Lower lobe of right lung (tissue), 2 donors: ENCODE measurements at regions not wholly inside any gene's neighbourhood (a gene's known extent, or its start where the extent isn't known, plus 50 kb on each side); places are given as distances from the start of the nearest gene placed in this dataset.
"Not testable (repeated sequence)": the region's sequence is repeated elsewhere in the genome, so short reads cannot be mapped to it uniquely, and the experiment has no call there.

ENCODE experiments used
- ATAC-seq, 2 donors: fragments of 200-7000 bp; cut with Tn5 transposase; one replicate each; pipeline ENCODE4 v1.9.1; 2020 to 2022; ENCODE audit warnings: mild to moderate bottlenecking in 2 of 2, moderate library complexity in 2 of 2
- DNase-seq: peaks from one replicate; pipeline ENCODE4 v3.0.0-alpha.2; 2020
- H3K27ac ChIP-seq: fragments of 200-600 bp; one replicate; pipeline ENCODE4 v1.8.0; 2022
- H3K27me3 ChIP-seq: fragments of 200-600 bp; one replicate; pipeline ENCODE4 v1.8.0; 2022; ENCODE audit warnings: low read depth
- H3K36me3 ChIP-seq: fragments of 200-600 bp; one replicate; pipeline ENCODE4 v1.8.0; 2022; ENCODE audit warnings: mild to moderate bottlenecking
- H3K4me1 ChIP-seq: fragments of 200-600 bp; one replicate; pipeline ENCODE4 v1.8.0; 2022
- H3K4me3 ChIP-seq: fragments of 200-600 bp; one replicate; pipeline ENCODE4 v1.8.0; 2022; ENCODE audit warnings: mild to moderate bottlenecking
- H3K9me3 ChIP-seq: fragments of 200-600 bp; one replicate; pipeline ENCODE4 v1.8.0; 2022
- intact Hi-C: fragments of 100-400 bp; cut with DNase I; formaldehyde crosslinking; loops from one replicate; pipeline ENCODE4 v1.11.0; 2022
- TF ChIP-seq, protein P1 (sequence below): fragments of 200-600 bp; IDR thresholded peaks from one replicate; pipeline ENCODE4 v1.8.0; 2022; ENCODE audit warnings: antibody characterized with exemption, mild to moderate bottlenecking
- donor health status: DM: no; HTN: yes; CAD: no; lungs with severe emphysema.

DNA sequence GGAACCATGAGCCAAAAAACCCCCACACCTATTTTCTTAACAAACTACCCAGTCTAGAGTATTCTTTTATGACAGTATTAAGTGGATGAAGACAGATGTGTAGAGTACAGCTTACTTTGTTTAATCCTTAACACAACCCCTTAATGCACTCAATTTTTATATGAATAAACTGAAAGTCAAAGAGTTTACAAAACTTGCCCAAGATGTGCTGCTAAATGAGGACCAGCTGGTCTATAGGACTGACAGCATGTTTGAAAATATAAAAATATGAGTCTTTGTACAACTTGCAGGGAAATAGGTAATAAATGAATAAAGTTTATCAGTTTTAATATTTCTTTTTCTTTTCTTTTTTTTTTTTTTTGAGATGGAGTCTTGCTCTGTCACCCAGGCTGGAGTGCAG is 102.3 kb downstream of the ZFY start:
- intact Hi-C loops = no loop called here
- ATAC-seq (no peak), DNase-seq (no peak)
- Histone ChIP-seq H3K4me1 (no peaks in the 10 kb centered on the region), H3K4me3 (no peak overlapping the region), H3K9me3 (no peaks in the 10 kb centered on the region), H3K27ac (no peak overlapping the region), H3K27me3 (no peaks in the 10 kb centered on the region), H3K36me3 (no peaks in the 10 kb centered on the region)
- TF ChIP-seq, protein P1, sequence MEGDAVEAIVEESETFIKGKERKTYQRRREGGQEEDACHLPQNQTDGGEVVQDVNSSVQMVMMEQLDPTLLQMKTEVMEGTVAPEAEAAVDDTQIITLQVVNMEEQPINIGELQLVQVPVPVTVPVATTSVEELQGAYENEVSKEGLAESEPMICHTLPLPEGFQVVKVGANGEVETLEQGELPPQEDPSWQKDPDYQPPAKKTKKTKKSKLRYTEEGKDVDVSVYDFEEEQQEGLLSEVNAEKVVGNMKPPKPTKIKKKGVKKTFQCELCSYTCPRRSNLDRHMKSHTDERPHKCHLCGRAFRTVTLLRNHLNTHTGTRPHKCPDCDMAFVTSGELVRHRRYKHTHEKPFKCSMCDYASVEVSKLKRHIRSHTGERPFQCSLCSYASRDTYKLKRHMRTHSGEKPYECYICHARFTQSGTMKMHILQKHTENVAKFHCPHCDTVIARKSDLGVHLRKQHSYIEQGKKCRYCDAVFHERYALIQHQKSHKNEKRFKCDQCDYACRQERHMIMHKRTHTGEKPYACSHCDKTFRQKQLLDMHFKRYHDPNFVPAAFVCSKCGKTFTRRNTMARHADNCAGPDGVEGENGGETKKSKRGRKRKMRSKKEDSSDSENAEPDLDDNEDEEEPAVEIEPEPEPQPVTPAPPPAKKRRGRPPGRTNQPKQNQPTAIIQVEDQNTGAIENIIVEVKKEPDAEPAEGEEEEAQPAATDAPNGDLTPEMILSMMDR = no peak

- ATAC-seq (no peak), DNase-seq (no peak)
- intact Hi-C loops = no loop called here
- H3K4me1 ChIP-seq = no peaks in the 10 kb centered on the region
- no peak overlapping the region for H3K27ac ChIP-seq
- H3K27me3 ChIP-seq = no peaks in the 10 kb centered on the region
- TF ChIP-seq, protein P1 = no peak
- no peaks in the 10 kb centered on the region for H3K36me3 ChIP-seq
- no peaks in the 10 kb centered on the region for H3K9me3 ChIP-seq
- no peak overlapping the region for H3K4me3 ChIP-seq
Measured at GRCh38 chrY:3040415-3040814, 105.2 kb downstream of the ZFY start.

DNA sequence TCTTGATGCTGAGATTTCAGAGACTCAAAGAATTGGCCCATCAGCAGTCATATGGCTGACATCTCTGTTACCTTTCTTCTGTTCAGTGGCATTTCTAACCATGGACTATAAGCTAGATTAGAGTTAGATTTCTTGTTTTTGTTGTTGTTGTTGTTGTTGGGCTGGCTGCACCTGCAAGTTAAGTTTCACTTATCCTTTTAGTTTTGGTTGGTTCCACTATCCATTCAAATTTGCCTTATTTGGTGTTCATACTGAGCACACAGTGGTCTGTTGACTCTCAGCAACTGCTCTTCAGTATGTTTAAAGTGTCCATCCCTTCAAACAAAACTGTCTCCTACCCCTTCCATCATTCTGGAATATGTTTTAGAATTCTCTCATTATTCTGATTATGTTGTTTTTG is 106.8 kb downstream of the ZFY start:
- DNase-seq (no peak), ATAC-seq (no peak)
- Histone ChIP-seq H3K27ac (no peak overlapping the region), H3K27me3 (no peaks in the 10 kb centered on the region), H3K9me3 (no peaks in the 10 kb centered on the region), H3K36me3 (no peaks in the 10 kb centered on the region), H3K4me3 (no peak overlapping the region), H3K4me1 (no peaks in the 10 kb centered on the region)
- TF ChIP-seq, protein P1 = no peak
- intact Hi-C loops = no loop called here

DNA sequence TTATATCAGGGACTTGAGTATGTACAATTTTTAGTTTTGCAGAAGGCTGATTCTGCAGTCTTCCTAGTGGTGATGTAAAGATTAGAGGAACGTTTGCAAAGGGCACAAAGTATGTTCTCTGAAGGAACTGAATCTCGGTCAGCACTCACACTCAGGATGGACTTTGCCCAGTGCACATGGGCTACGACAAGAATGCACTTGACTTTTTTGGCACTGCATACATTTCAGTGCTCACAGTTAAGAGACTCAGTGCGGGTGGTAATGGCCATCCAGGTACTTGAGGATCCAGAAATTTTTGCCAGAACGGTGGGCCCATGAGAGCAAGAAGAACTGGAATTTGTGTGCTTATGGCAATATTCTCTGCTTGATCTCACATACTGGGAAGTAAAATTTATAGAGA is 107.7 kb downstream of the ZFY start:
- Histone ChIP-seq H3K27ac (no peak overlapping the region), H3K4me3 (no peak overlapping the region), H3K27me3 (no peaks in the 10 kb centered on the region), H3K9me3 (no peaks in the 10 kb centered on the region), H3K4me1 (no peaks in the 10 kb centered on the region), H3K36me3 (no peaks in the 10 kb centered on the region)
- ATAC-seq = no peak
- no peak for DNase-seq
- TF ChIP-seq, protein P1 = no peak
- intact Hi-C loops = no loop called here

GRCh38 chrY:3045048-3045447 is 109.9 kb downstream of the ZFY start:
- Histone ChIP-seq H3K36me3 (no peaks in the 10 kb centered on the region), H3K9me3 (no peaks in the 10 kb centered on the region), H3K27me3 (no peaks in the 10 kb centered on the region), H3K4me1 (no peaks in the 10 kb centered on the region), H3K27ac (no peak overlapping the region), H3K4me3 (no peak overlapping the region)
- ATAC-seq = no peak
- DNase-seq = no peak
- TF ChIP-seq, protein P1 = no peak
- intact Hi-C loops = no loop called here

DNA sequence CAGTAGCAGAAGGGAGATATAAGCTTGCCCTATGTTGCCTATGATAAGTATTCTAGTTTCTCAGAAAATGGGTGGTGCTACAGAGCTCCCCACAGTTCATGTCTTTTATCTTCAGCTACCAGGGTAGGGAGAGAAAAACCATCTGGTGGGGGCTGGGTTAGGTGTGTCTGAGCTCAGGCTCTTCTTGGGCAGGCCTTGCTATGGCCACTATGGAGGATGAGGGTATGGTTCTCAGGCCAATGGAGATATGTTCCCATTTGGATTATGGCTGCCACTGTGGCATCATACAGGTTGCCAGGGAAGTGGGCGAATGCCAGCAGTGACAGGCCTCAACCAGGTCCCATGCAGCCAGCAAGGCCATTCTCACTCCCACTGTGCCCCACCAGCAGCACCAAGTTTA is 120.3 kb downstream of the ZFY start:
- H3K27ac ChIP-seq, DNase-seq, H3K36me3 ChIP-seq, H3K9me3 ChIP-seq, H3K4me3 ChIP-seq, H3K4me1 ChIP-seq, H3K27me3 ChIP-seq, ATAC-seq, intact Hi-C loops: not testable (repeated sequence)

GRCh38 chrY:3058342-3058741 is 123.2 kb downstream of the ZFY start:
- H3K4me3 ChIP-seq, intact Hi-C loops, ATAC-seq, H3K27ac ChIP-seq, H3K9me3 ChIP-seq, H3K27me3 ChIP-seq, DNase-seq, H3K36me3 ChIP-seq, H3K4me1 ChIP-seq: not testable (repeated sequence)

DNA sequence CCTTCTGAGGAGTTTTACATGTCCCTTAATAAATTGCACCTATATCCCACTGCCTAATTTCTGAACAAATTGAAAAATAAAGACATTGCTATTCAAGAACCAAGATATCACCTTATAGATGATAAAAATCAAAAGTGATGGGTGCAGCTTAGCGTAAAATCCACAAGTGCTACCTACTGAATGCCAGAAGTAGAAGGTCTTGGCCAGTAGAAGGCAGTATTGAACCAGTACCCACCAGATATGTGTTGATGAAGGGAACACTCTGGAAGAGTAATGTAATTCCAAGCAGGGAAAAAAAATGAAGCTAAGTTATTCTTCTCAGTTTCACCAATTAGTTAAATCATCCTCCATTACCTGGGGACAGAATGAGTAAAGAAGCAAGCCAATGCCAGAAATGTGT is 125.5 kb downstream of the ZFY start:
- H3K27ac ChIP-seq, H3K36me3 ChIP-seq, DNase-seq, ATAC-seq, H3K4me3 ChIP-seq, H3K27me3 ChIP-seq, H3K4me1 ChIP-seq, H3K9me3 ChIP-seq, intact Hi-C loops: not testable (repeated sequence)

GRCh38 chrY:3088149-3088548 is 153.0 kb downstream of the ZFY start:
- H3K9me3 ChIP-seq, H3K4me3 ChIP-seq, H3K27ac ChIP-seq, DNase-seq, H3K36me3 ChIP-seq, H3K4me1 ChIP-seq, intact Hi-C loops, ATAC-seq, H3K27me3 ChIP-seq: not testable (repeated sequence)

DNA sequence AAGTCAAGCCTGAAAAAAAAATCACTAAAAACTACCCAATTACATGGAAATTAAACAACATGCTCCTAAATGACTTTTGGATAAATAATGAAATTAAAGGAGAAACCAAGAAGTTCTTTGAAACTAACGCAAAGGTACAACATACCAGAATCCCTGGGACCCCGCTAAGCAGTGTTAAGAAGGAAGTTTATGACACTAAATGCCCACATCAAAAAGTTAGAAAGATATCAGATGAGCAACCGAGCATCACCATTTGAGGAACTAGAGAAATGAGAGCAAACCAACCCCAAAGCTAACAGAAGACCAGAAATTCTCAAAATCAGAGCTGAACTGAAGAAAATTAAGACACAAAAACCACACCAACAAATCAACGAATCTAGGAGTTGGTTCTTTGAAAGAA is 173.5 kb downstream of the ZFY start:
- H3K36me3 ChIP-seq, ATAC-seq, H3K4me1 ChIP-seq, H3K4me3 ChIP-seq, H3K27me3 ChIP-seq, intact Hi-C loops, H3K27ac ChIP-seq, H3K9me3 ChIP-seq, DNase-seq: not testable (repeated sequence)
